Thyroid gland (tissue), 4 donors: ENCODE measurements at regions not wholly inside any gene's neighbourhood (a gene's known extent, or its start where the extent isn't known, plus 50 kb on each side); places are given as distances from the start of the nearest gene placed in this dataset.

Source experiments
- DNase-seq, 2 donors: peaks; one replicate each; pipeline ENCODE4 v3.0.0-alpha.2; 2019
- H3K27ac ChIP-seq, 3 donors: fragments of 200-600 bp; sonication (generic); 1 replicate in 2 of 3; 2 replicates in 1 of 3; pipeline ENCODE4 v1.5.1; 2016 to 2019; ENCODE audit warnings: mild to moderate bottlenecking in 1 of 3, moderate library complexity in 1 of 3
- H3K27me3 ChIP-seq: fragments of 200-600 bp; sonication (generic); one replicate; pipeline ENCODE4 v1.5.1; 2019
- H3K36me3 ChIP-seq, 2 donors: fragments of 200-600 bp; sonication (generic); one replicate each; pipeline ENCODE4 v1.5.1; 2016 to 2019
- H3K4me1 ChIP-seq, 2 donors: fragments of 200-600 bp; sonication (generic); one replicate each; pipeline ENCODE4 v1.5.1; 2017 to 2019
- H3K4me3 ChIP-seq, 3 donors: fragments of 200-600 bp; sonication (generic); replicated peaks in 1 of 3; 1 replicate in 2 of 3; 2 replicates in 1 of 3; pipeline ENCODE4 v1.5.1; 2016; ENCODE audit warnings: mild to moderate bottlenecking in 1 of 3
- H3K9me3 ChIP-seq: fragments of 200-600 bp; sonication (generic); one replicate; pipeline ENCODE4 v1.5.1; 2017
- POLR2A ChIP-seq, 2 donors: fragments of 450-650 bp; IDR thresholded peaks; one replicate each; pipeline ENCODE4 v1.6.1; 2017; ENCODE audit warnings: antibody characterized with exemption in 2 of 2, mild to moderate bottlenecking in 2 of 2, moderate library complexity in 1 of 2
- WGBS, 2 donors: methylation state at CpG; one replicate each; pipeline ENCODE4 v1.1.5; 2017; 5-methylcytosine and 5-hydroxymethylcytosine counted together
- intact Hi-C: fragments of 100-400 bp; cut with DNase I; formaldehyde crosslinking; loops from one replicate; pipeline ENCODE4 v1.15.1; 2023
- TF ChIP-seq, protein P1 (sequence below), 6 experiments: fragments of 200-600 bp in 3 of 6; fragments of 450-650 bp in 3 of 6; sonication (generic) in 3 of 6; IDR thresholded peaks; one replicate each; pipeline ENCODE4 v1.5.1; 2016 to 2019; ENCODE audit warnings: antibody characterized with exemption in 6 of 6, mild to moderate bottlenecking in 2 of 6, inconsistent platforms in 1 of 6, moderate library complexity in 1 of 6

GRCh38 chr4:121266982-121267381 lies 102.9 kb upstream of the TNIP3 start:
- H3K4me1 ChIP-seq = no peaks in the 10 kb centered on the region
- no peaks in the 10 kb centered on the region for H3K9me3 ChIP-seq
- TF ChIP-seq, protein P1, sequence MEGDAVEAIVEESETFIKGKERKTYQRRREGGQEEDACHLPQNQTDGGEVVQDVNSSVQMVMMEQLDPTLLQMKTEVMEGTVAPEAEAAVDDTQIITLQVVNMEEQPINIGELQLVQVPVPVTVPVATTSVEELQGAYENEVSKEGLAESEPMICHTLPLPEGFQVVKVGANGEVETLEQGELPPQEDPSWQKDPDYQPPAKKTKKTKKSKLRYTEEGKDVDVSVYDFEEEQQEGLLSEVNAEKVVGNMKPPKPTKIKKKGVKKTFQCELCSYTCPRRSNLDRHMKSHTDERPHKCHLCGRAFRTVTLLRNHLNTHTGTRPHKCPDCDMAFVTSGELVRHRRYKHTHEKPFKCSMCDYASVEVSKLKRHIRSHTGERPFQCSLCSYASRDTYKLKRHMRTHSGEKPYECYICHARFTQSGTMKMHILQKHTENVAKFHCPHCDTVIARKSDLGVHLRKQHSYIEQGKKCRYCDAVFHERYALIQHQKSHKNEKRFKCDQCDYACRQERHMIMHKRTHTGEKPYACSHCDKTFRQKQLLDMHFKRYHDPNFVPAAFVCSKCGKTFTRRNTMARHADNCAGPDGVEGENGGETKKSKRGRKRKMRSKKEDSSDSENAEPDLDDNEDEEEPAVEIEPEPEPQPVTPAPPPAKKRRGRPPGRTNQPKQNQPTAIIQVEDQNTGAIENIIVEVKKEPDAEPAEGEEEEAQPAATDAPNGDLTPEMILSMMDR (IDR thresholded peaks at IDR 0.05) = no peak
- no peak for TF ChIP-seq POLR2A (IDR thresholded peaks at IDR 0.05)
- WGBS, 2 donors = 78 to 88% methylated on average over 3 of the region's 3 CpGs
- H3K36me3 ChIP-seq = no peaks in the 10 kb centered on the region
- H3K27ac ChIP-seq = no peak overlapping the region
- no peaks in the 10 kb centered on the region for H3K27me3 ChIP-seq
- no peak overlapping the region for H3K4me3 ChIP-seq
- DNase-seq = no peak
- intact Hi-C loops = no loop called here

DNA sequence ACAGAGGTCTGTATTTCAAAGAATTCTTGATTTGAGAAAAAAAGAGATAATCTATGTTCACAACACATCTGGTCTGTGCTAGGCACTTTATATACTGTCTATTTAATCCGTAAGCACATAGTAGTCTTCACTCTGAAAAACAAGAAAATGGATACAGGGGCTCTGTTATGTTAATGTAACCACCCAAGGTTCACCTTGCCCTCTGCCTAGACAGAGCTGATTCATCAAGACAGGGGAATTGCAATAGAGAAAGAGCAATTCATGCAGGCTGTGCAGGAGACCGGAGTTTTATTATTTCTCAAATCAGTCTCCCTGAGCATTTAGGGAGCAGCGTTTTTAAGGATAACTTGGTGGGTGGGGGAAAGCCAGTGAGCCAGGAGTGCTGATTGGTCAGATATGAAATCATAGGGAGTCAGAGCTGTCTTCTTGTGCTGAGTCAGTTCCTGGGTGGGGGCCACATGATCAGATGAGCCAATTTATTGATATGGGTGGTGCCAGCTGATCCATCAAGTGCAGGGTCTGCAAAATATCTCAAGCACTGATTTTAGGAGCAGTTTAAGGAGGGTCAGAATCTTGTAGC lies 92.9 kb upstream of the TNIP3 start:
- no peak for DNase-seq
- H3K27me3 ChIP-seq = no peaks in the 10 kb centered on the region
- H3K9me3 ChIP-seq = no peaks in the 10 kb centered on the region
- intact Hi-C loops = loop anchor here (10.0 kb wide), 2 partner anchors 62 to 1102 kb away; no protein-coding TSS in a partner anchor
- no peak overlapping the region for H3K27ac ChIP-seq
- TF ChIP-seq POLR2A (IDR thresholded peaks at IDR 0.05) = no peak
- TF ChIP-seq, protein P1 (IDR thresholded peaks at IDR 0.05) = no peak
- H3K36me3 ChIP-seq = no peaks in the 10 kb centered on the region
- WGBS, 2 donors = 86 to 93% methylated on average over 3 of the region's 3 CpGs
- no peaks in the 10 kb centered on the region for H3K4me1 ChIP-seq
- no peak overlapping the region for H3K4me3 ChIP-seq

GRCh38 chr4:121255986-121256750 lies 92.0 kb upstream of the TNIP3 start:
- H3K9me3 ChIP-seq = no peaks in the 10 kb centered on the region
- H3K36me3 ChIP-seq = no peaks in the 10 kb centered on the region
- H3K4me1 ChIP-seq = no peaks in the 10 kb centered on the region
- no peak for DNase-seq
- H3K4me3 ChIP-seq = no peak overlapping the region
- intact Hi-C loops = loop anchor here (10.0 kb wide), 2 partner anchors 61 to 1101 kb away; no protein-coding TSS in a partner anchor
- H3K27me3 ChIP-seq = no peaks in the 10 kb centered on the region
- TF ChIP-seq, protein P1 (IDR thresholded peaks at IDR 0.05) = no peak
- TF ChIP-seq POLR2A (IDR thresholded peaks at IDR 0.05) = no peak
- no peak overlapping the region for H3K27ac ChIP-seq

DNA sequence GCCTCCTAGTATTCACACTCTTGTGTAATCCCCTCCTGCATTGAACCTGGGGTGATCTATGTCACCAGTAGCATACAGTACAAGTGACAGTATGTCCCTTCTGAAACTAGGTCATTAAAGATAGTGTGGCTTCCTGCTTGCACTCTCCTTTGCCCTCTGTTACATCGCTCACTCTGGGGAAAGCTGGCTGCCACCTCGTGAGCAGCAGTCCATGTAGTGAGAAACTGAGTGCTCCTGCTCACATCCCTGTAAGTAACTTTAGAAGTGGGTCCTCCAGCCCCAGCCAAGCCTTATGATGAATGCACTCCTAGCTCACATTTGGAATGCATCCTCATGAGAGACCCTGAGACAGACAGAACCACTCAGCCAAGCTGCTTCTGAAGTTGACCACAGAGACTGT lies 89.8 kb upstream of the TNIP3 start:
- 79 to 83% methylated on average over 2 of the region's 2 CpGs for WGBS, 2 donors
- Histone ChIP-seq H3K9me3 (no peaks in the 10 kb centered on the region), H3K27ac (no peak overlapping the region), H3K27me3 (no peaks in the 10 kb centered on the region), H3K4me3 (no peak overlapping the region), H3K36me3 (no peaks in the 10 kb centered on the region), H3K4me1 (no peaks in the 10 kb centered on the region)
- TF ChIP-seq, protein P1 (IDR thresholded peaks at IDR 0.05) = no peak
- no peak for TF ChIP-seq POLR2A (IDR thresholded peaks at IDR 0.05)
- no peak for DNase-seq
- intact Hi-C loops = loop anchor here (10.0 kb wide), 2 partner anchors 59 to 1099 kb away; no protein-coding TSS in a partner anchor

DNA sequence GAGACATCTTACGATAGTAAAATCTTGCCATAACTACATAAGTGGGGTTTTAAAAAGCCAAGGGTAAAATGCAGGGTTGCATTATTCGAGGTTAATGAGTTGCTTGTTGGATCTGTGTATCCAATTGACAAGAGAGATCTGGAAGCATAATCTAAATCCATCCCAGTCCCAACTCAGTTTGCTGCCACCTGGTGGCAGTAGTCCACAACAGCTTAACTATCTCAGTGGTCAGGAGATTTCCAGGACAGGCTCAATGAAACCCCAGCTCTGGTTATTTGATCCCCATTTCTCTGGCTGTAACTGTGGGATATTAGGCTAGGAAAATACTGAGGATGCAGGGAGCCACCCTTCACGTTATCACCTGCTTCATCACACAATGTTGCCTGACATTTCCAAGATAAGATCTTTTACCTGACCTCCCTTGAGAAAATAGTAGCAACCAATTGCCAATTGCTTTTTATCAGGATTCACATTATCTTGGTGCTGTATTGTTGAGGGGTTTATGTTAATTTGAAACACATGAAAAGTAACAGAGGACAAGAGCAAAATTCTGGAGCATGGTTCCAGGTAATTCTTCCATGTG lies 88.2 kb upstream of the TNIP3 start:
- H3K27me3 ChIP-seq = no peaks in the 10 kb centered on the region
- peak; percentile 59 to 71 for DNase-seq
- intact Hi-C loops = loop anchor here (10.0 kb wide), 2 partner anchors 58 to 1098 kb away; no protein-coding TSS in a partner anchor
- no peaks in the 10 kb centered on the region for H3K36me3 ChIP-seq
- TF ChIP-seq, protein P1 (IDR thresholded peaks at IDR 0.05) = peak in 5 of 6 experiments; percentile 47 to 83 (median 53)
- no peak for TF ChIP-seq POLR2A (IDR thresholded peaks at IDR 0.05)
- H3K9me3 ChIP-seq = no peaks in the 10 kb centered on the region
- 10 to 16% methylated on average over 3 of the region's 3 CpGs for WGBS, 2 donors
- no peak overlapping the region for H3K4me3 ChIP-seq
- H3K4me1 ChIP-seq = no peaks in the 10 kb centered on the region
- no peak overlapping the region for H3K27ac ChIP-seq
